Activated CD8-positive, alpha-beta T cell treated with anti-CD3 and anti-CD28 coated beads for 36 hours (primary cell): ENCODE measurements at regions not wholly inside any gene's neighbourhood (a gene's known extent, or its start where the extent isn't known, plus 50 kb on each side); places are given as distances from the start of the nearest gene placed in this dataset.

ENCODE experiments used
- ATAC-seq: fragments of 200-7000 bp; cut with Tn5 transposase; one replicate; pipeline ENCODE4 v1.10.0; 2021; ENCODE audit warnings: mild to moderate bottlenecking, moderate library complexity
- CTCF ChIA-PET: fragments of 350-600 bp; sonication (Branson Sonifier 250); formaldehyde crosslinking; loops from one replicate; lab custom pipeline; 2021; ENCODE audit warnings: antibody characterized with exemption; lab: Charles Lee
- POLR2A ChIA-PET: fragments of 350-600 bp; sonication (Branson Sonifier 250); formaldehyde crosslinking; loops from one replicate; lab custom pipeline; 2021; ENCODE audit warnings: antibody characterized with exemption; lab: Charles Lee
- DNase-seq: peaks from one replicate; pipeline ENCODE4 v3.0.0-alpha.2; 2020
- H3K27ac Mint-ChIP-seq: one replicate; pipeline ENCODE4 v1.8.0; 2021; ENCODE audit warnings: mild to moderate bottlenecking, mixed read lengths
- H3K27me3 Mint-ChIP-seq: one replicate; pipeline ENCODE4 v1.8.0; 2021; ENCODE audit warnings: mixed read lengths
- H3K36me3 Mint-ChIP-seq: one replicate; pipeline ENCODE4 v1.8.0; 2021; ENCODE audit warnings: low read depth, mixed read lengths
- H3K4me1 Mint-ChIP-seq: one replicate; pipeline ENCODE4 v1.8.0; 2021; ENCODE audit warnings: low read depth, mixed read lengths
- H3K4me3 Mint-ChIP-seq: one replicate; pipeline ENCODE4 v1.8.0; 2021; ENCODE audit warnings: mild to moderate bottlenecking, moderate library complexity, mixed read lengths
- H3K9me3 Mint-ChIP-seq: one replicate; pipeline ENCODE4 v1.8.0; 2021; ENCODE audit warnings: mixed read lengths
- CTCF ChIP-seq: fragments of 200-600 bp; IDR thresholded peaks from one replicate; pipeline ENCODE4 v1.8.0; 2022; ENCODE audit warnings: antibody characterized with exemption, mild to moderate bottlenecking
- intact Hi-C: fragments of 100-400 bp; cut with micrococcal nuclease; formaldehyde crosslinking; loops from one replicate; pipeline ENCODE4 v1.10.0; 2022

GRCh38 chr2:41896186-41896846 lies 151.5 kb upstream of the PKDCC start:
- POLR2A ChIA-PET = no interaction called here
- H3K9me3 Mint-ChIP-seq = no peaks in the 10 kb centered on the region
- DNase-seq (peak; percentile 52), ATAC-seq (peak; percentile 87)
- no peaks in the 10 kb centered on the region for H3K27me3 Mint-ChIP-seq
- intact Hi-C loops = no loop called here
- no peaks in the 10 kb centered on the region for H3K36me3 Mint-ChIP-seq
- H3K27ac Mint-ChIP-seq = no peak overlapping the region
- H3K4me3 Mint-ChIP-seq = no peak overlapping the region
- TF ChIP-seq CTCF = no peak
- CTCF ChIA-PET = interaction anchor here (1.3 to 2.8 kb wide), 3 partner anchors 9 to 190 kb away, joined by 4 to 15 read pairs (median 4); no protein-coding TSS in a partner anchor
- H3K4me1 Mint-ChIP-seq = peaks cover 16% of the 10 kb centered on the region

- Mint-ChIP-seq H3K27me3 (peaks cover 2% of the 10 kb centered on the region), H3K27ac (no peak overlapping the region), H3K4me3 (no peak overlapping the region), H3K9me3 (no peaks in the 10 kb centered on the region), H3K36me3 (no peaks in the 10 kb centered on the region), H3K4me1 (peaks cover 16% of the 10 kb centered on the region)
- intact Hi-C loops = no loop called here
- DNase-seq (no peak), ATAC-seq (no peak)
- CTCF ChIA-PET = interaction anchor here (1.9 kb wide), 1 partner anchor 29 kb away, joined by 6 read pairs; no protein-coding TSS in a partner anchor
- no peak for TF ChIP-seq CTCF
- POLR2A ChIA-PET = no interaction called here
These were observed 148.6 kb upstream of the PKDCC start for GRCh38 chr2:41899189-41899588.

DNA sequence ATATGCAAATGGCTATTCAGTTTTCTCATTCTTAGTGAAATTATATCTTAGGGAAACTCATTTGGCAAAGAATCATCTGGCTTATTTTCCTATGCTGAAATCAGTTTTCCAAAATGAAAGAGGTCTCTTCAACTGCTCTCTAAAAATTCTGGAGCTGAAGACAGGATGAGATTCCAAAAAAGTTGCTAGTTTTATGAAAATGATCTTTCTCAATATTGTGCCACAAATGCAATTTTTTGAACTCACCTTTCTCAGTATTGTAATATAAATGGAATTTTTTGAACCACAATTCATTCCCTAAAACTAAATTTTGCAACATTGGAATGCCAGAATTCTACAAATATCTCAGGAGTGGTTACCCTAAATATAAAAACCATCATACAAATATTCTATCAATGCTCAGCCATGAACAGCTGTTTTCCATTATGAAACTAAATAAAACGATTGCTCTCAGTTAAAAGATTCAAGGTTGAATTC lies 147.7 kb upstream of the PKDCC start:
- peaks cover 16% of the 10 kb centered on the region for H3K4me1 Mint-ChIP-seq
- intact Hi-C loops = no loop called here
- CTCF ChIA-PET = interaction anchor here (1.9 kb wide), 1 partner anchor 30 kb away, joined by 6 read pairs; no protein-coding TSS in a partner anchor

GRCh38 chr2:41902897-41903296 lies 144.9 kb upstream of the PKDCC start:
- POLR2A ChIA-PET = no interaction called here

More for the DNA sequence above, 147.7 kb upstream of the PKDCC start:
- POLR2A ChIA-PET = no interaction called here
- no peak overlapping the region for H3K27ac Mint-ChIP-seq
- no peak for DNase-seq
- TF ChIP-seq CTCF = no peak
- no peaks in the 10 kb centered on the region for H3K36me3 Mint-ChIP-seq
- no peaks in the 10 kb centered on the region for H3K9me3 Mint-ChIP-seq
- no peak overlapping the region for H3K4me3 Mint-ChIP-seq
- no peak for ATAC-seq
- peaks cover 4% of the 10 kb centered on the region for H3K27me3 Mint-ChIP-seq

More at GRCh38 chr2:41902897-41903296, 144.9 kb upstream of the PKDCC start:
- DNase-seq (no peak), ATAC-seq (no peak)
- CTCF ChIA-PET = interaction anchor here (1.0 to 1.6 kb wide), 4 partner anchors 16 to 184 kb away, joined by 3 to 4 read pairs (median 3); no protein-coding TSS in a partner anchor
- Mint-ChIP-seq H3K36me3 (no peaks in the 10 kb centered on the region), H3K4me3 (no peak overlapping the region), H3K4me1 (peaks cover 2% of the 10 kb centered on the region), H3K27ac (no peak overlapping the region), H3K9me3 (no peaks in the 10 kb centered on the region), H3K27me3 (peaks cover 17% of the 10 kb centered on the region)
- intact Hi-C loops = no loop called here
- no peak for TF ChIP-seq CTCF
